OCI-LY7 (cell line): ENCODE measurements at regions not wholly inside any gene's neighbourhood (a gene's known extent, or its start where the extent isn't known, plus 50 kb on each side); places are given as distances from the start of the nearest gene placed in this dataset.

Experiments
- EZH2phosphoT487 ChIP-seq: fragments of 200-600 bp; sonication (generic); IDR thresholded peaks from 2 replicates; pipeline ENCODE4 v1.6.1; 2018; ENCODE audit warnings: low read depth, borderline replicate concordance, mild to moderate bottlenecking, mixed run types, antibody characterized with exemption, low read length, moderate library complexity, mixed read lengths
- TF ChIP-seq, protein P1 (sequence below): fragments of 200-600 bp; sonication (generic); conservative IDR thresholded peaks from 2 replicates; pipeline ENCODE4 v1.5.1; 2014; ENCODE audit warnings: mild to moderate bottlenecking, antibody characterized with exemption, low read length, moderate library complexity, mixed read lengths

DNA sequence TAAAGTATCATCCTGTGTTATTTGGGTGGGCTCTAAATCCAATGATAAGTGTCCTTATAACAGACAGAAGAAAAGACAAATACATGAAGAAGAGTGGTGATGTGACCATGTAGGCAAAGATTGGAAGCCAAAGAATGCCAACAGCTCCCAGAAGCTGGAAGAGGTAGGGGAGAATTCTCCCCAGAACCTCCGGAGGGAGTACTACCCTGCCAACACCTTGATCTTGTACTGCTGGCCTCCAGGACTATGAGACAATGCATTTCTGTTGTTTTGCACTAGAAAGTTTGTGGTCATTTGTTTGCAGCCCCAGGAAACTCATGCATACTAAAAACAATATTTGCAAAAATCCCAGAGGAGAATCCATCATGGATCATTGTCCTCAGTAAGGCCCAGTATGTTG is 115.0 kb upstream of the ARHGAP20 start:
- TF ChIP-seq, protein P1, sequence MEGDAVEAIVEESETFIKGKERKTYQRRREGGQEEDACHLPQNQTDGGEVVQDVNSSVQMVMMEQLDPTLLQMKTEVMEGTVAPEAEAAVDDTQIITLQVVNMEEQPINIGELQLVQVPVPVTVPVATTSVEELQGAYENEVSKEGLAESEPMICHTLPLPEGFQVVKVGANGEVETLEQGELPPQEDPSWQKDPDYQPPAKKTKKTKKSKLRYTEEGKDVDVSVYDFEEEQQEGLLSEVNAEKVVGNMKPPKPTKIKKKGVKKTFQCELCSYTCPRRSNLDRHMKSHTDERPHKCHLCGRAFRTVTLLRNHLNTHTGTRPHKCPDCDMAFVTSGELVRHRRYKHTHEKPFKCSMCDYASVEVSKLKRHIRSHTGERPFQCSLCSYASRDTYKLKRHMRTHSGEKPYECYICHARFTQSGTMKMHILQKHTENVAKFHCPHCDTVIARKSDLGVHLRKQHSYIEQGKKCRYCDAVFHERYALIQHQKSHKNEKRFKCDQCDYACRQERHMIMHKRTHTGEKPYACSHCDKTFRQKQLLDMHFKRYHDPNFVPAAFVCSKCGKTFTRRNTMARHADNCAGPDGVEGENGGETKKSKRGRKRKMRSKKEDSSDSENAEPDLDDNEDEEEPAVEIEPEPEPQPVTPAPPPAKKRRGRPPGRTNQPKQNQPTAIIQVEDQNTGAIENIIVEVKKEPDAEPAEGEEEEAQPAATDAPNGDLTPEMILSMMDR: no peak
- no peak for TF ChIP-seq EZH2phosphoT487
